Posterior vena cava (tissue), 2 donors: ENCODE measurements at regions not wholly inside any gene's neighbourhood (a gene's known extent, or its start where the extent isn't known, plus 50 kb on each side); places are given as distances from the start of the nearest gene placed in this dataset.
"Not testable (repeated sequence)": the region's sequence is repeated elsewhere in the genome, so short reads cannot be mapped to it uniquely, and the experiment has no call there.

Experiments
- DNase-seq: peaks from one replicate; pipeline ENCODE4 v3.0.0-alpha.2; 2020; ENCODE audit warnings: low spot score
- intact Hi-C, 2 donors: fragments of 100-400 bp; cut with DNase I; formaldehyde crosslinking; loops; one replicate each; pipeline versions ENCODE4 v1.14.1 to v1.14.2; 2022 to 2023
- donor health status: DM: yes; HTN: yes; CAD: no.
- donor health status: DM: yes; HTN: yes; CAD: no.

GRCh38 chr2:34747643-34748042 lies 1148.5 kb upstream of the FAM98A start:
- intact Hi-C loops = no loop called here
- no peak for DNase-seq

- no peak for DNase-seq
- intact Hi-C loops = no loop called here
Measured at GRCh38 chr2:34738691-34739090, 1139.6 kb upstream of the FAM98A start.

GRCh38 chr2:34737146-34737545 lies 1138.0 kb upstream of the FAM98A start:
- intact Hi-C loops = no loop called here
- no peak for DNase-seq

- intact Hi-C loops = no loop called here
- DNase-seq = no peak
Measured at GRCh38 chr2:34736482-34736881, 1137.4 kb upstream of the FAM98A start.

- intact Hi-C loops = no loop called here
- no peak for DNase-seq
Measured at GRCh38 chr2:34734662-34735061, 1135.6 kb upstream of the FAM98A start.

- intact Hi-C loops = no loop called here
- DNase-seq = no peak
Measured at GRCh38 chr2:34734042-34734441, 1134.9 kb upstream of the FAM98A start.

GRCh38 chr2:34731292-34731691 lies 1132.2 kb upstream of the FAM98A start:
- intact Hi-C loops = no loop called here
- DNase-seq = no peak

GRCh38 chr2:34729845-34730244 lies 1130.7 kb upstream of the FAM98A start:
- intact Hi-C loops = no loop called here
- DNase-seq = no peak

- intact Hi-C loops = no loop called here
- no peak for DNase-seq
Measured at GRCh38 chr2:34724107-34724506, 1125.0 kb upstream of the FAM98A start.

- no peak for DNase-seq
- intact Hi-C loops = no loop called here
Measured at GRCh38 chr2:34723683-34724082, 1124.6 kb upstream of the FAM98A start.

GRCh38 chr2:34719206-34719605 lies 1120.1 kb upstream of the FAM98A start:
- intact Hi-C loops = no loop called here

GRCh38 chr2:34705551-34706247 lies 1106.6 kb upstream of the FAM98A start:
- intact Hi-C loops = no loop called here
- DNase-seq = no peak

More at GRCh38 chr2:34719206-34719605, 1120.1 kb upstream of the FAM98A start:
- no peak for DNase-seq

GRCh38 chr2:34703292-34703691 lies 1104.2 kb upstream of the FAM98A start:
- DNase-seq = no peak
- intact Hi-C loops = no loop called here

- DNase-seq, intact Hi-C loops: not testable (repeated sequence)
Measured at GRCh38 chr2:34702391-34702790, 1103.3 kb upstream of the FAM98A start.

GRCh38 chr2:34677591-34677990 lies 1078.5 kb upstream of the FAM98A start:
- intact Hi-C loops, DNase-seq: not testable (repeated sequence)

GRCh38 chr2:34677119-34677531 lies 1078.0 kb upstream of the FAM98A start:
- intact Hi-C loops, DNase-seq: not testable (repeated sequence)

- no peak for DNase-seq
- intact Hi-C loops = no loop called here
Measured at GRCh38 chr2:34670482-34670881, 1071.4 kb upstream of the FAM98A start.

- intact Hi-C loops = no loop called here
- DNase-seq = no peak
Measured at GRCh38 chr2:34666821-34667220, 1067.7 kb upstream of the FAM98A start.

GRCh38 chr2:34664266-34664665 lies 1065.2 kb upstream of the FAM98A start:
- intact Hi-C loops = no loop called here
- DNase-seq = no peak

- no peak for DNase-seq
- intact Hi-C loops = no loop called here
Measured at GRCh38 chr2:34663314-34663713, 1064.2 kb upstream of the FAM98A start.

- no peak for DNase-seq
- intact Hi-C loops = no loop called here
Measured at GRCh38 chr2:34660741-34661140, 1061.6 kb upstream of the FAM98A start.

- intact Hi-C loops = no loop called here
Measured at GRCh38 chr2:34656632-34657031, 1057.5 kb upstream of the FAM98A start.

More at GRCh38 chr2:34656632-34657031, 1057.5 kb upstream of the FAM98A start:
- no peak for DNase-seq
